Breast epithelium (tissue), 3 donors: ENCODE measurements at regions not wholly inside any gene's neighbourhood (a gene's known extent, or its start where the extent isn't known, plus 50 kb on each side); places are given as distances from the start of the nearest gene placed in this dataset.

Source experiments
- POLR2A ChIP-seq: fragments of 450-650 bp; IDR thresholded peaks from one replicate; pipeline ENCODE4 v1.6.1; 2016; ENCODE audit warnings: antibody characterized with exemption, mild to moderate bottlenecking, moderate library complexity
- TF ChIP-seq, protein P1 (sequence below), 3 donors: fragments of 450-650 bp; IDR thresholded peaks; one replicate each; pipeline ENCODE4 v1.5.1; 2016 to 2017; ENCODE audit warnings: antibody characterized with exemption in 3 of 3, mild to moderate bottlenecking in 3 of 3, moderate library complexity in 3 of 3

DNA sequence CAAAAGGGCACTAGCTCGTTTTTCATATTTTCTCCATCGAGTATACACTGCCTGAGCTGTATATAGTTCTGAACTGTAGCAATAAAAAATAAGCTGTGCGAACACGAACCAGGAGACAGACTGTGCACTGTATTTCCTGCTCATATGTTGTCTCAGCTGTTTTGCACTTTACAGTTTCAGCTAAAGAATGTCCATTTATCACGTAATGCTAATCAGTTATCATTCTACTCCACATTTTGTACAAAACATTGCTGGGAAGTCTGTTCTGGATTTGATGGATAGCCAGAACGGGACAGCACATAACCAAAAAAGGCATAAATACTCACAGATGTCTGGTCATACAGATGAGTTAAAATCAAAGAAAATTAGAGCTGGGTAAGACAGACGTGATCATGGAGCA is 315.5 kb upstream of the ADGRL3 start:
- TF ChIP-seq, protein P1, sequence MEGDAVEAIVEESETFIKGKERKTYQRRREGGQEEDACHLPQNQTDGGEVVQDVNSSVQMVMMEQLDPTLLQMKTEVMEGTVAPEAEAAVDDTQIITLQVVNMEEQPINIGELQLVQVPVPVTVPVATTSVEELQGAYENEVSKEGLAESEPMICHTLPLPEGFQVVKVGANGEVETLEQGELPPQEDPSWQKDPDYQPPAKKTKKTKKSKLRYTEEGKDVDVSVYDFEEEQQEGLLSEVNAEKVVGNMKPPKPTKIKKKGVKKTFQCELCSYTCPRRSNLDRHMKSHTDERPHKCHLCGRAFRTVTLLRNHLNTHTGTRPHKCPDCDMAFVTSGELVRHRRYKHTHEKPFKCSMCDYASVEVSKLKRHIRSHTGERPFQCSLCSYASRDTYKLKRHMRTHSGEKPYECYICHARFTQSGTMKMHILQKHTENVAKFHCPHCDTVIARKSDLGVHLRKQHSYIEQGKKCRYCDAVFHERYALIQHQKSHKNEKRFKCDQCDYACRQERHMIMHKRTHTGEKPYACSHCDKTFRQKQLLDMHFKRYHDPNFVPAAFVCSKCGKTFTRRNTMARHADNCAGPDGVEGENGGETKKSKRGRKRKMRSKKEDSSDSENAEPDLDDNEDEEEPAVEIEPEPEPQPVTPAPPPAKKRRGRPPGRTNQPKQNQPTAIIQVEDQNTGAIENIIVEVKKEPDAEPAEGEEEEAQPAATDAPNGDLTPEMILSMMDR (IDR thresholded peaks at IDR 0.05): no peak
- TF ChIP-seq POLR2A: no peak
